CD4-positive, alpha-beta T cell treated with Interleukin-17A for 4 hours (primary cell): ENCODE measurements at regions not wholly inside any gene's neighbourhood (a gene's known extent, or its start where the extent isn't known, plus 50 kb on each side); places are given as distances from the start of the nearest gene placed in this dataset.
A peak's percentile ranks its signal among the peaks of the same experiment; 100 is the strongest.
"Not testable (repeated sequence)": the region's sequence is repeated elsewhere in the genome, so short reads cannot be mapped to it uniquely, and the experiment has no call there.

Experiments used
- DNase-seq: peaks from one replicate; pipeline ENCODE4 v3.0.0-alpha.2; 2020; ENCODE audit warnings: mixed read lengths

DNA sequence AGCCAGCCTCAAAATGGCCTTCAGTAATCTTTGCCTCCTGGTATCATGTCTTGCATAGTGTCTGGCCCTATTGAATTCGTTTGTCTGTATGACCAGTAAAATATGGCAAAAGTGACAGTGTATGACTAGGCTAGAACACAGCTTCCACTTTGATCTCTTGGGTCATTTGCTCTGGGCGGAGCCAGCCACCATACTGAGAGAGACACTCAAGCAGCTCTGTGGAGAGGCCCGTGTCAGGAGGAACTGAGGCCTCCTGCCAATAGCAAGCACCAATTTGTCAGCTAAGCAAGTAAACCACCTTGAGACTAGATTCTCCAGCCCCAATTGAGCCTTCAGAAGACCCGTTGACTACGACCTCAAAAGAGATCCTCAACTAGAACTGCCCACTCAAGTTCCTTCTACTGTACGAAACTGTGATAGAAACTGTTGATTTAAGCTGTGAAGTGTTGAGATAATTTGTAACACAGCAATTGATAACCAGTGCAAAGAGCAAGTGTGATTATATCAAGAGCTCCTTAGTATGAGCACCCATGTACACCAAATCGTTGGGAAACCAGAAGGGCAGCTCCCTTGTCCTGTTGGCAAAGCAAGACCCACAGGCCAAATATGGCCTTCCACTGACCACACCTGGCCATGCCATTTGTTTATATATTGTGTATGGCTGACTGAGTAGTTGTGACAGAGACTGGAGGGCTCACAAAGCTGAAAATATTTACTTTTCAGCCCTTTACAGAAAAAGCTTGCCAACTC, 52.7 kb upstream of the SERBP1 start:
- no peak for DNase-seq

DNA sequence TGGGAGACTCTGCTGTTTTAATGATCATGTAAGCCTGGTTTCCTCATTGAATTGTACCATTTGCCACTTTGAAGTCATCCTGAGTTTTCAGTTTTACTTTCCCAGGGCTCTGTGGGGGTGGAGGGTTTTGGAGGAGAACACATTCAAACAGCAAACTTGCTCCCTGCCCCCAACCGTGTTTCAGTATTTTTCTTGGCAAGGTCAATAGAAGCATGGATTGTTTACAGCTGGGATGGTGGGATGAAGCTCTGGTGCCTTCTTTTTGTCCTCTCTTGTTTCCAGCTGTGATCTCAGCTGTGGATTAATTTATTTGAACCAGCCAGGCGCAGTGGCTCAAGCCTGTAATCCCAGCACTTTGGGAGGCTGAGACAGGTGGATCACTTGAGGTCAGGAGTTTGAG, 54.3 kb upstream of the SERBP1 start:
- DNase-seq = no peak

DNA sequence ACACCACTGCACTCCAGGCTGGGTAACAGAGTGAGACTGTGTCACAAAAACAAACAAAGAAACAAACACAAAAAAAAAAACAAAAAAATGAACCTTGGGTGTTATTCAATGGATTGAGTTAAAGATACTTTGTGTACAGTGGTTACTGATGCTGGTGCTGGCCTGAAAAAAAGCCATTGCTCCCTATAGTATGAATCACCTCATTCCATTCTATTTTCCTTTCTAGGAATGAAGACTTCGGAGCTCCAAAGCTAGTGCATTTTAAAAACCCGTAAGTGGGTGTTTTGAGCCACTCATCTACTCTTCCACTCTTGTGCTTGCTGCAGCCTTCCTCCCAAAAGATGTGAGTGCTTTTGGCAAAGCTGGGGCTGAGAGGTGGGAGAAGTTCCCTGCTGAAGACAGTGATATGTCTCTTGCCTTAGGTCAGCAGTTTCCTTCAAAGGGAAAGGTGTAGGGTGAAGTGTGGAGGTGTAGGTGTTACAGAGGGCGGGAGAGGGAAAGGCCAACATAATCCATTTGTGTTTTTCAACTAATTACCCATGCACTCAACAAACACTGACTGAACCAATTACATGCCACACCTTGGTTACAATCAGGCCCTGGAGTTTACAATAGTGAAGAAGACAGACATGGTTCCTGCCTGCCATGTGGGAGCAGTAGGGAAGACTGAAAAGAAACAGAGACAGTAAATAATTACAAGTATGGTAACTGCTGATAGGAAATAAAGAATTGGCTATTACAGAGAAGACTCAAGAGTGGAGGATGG, 55.0 kb upstream of the SERBP1 start:
- DNase-seq = no peak

DNA sequence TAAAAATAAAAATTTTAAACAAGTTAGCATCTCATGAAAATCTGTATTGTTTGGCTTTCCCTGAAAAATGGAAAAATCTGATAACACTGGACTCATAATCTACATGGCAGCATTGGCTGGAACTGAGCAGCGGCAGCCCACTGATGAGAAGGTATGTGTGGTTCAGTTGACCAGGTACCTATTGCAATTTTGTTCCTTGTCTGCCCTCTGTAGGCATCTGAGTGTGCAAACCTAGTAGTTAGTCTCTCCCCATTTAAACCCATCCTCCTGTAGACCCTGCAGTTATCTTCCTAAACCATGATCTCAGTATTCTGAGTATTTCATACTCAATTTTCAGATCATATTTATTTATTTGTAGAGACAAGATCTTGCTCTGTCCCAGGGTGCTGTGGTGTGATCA, 59.4 kb upstream of the SERBP1 start:
- no peak for DNase-seq

DNA sequence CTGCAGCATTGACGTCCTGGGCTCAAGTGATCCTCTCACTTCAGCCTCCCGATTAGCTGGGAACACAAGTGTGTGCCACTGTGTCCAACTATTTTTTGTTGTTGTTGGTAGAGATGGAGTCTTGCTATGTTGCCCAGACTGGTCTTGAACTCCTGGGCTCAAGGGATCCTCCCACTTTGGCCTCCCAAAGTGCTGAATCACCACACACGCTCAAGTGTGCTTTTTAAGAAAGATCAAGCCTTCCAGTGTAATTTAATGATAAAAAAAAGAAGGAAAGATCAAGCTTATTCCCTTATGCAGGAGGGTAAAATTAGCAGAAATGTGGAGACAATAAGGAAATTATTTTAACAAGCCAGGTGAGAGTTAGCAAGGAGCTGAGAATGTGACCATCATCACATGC, 61.1 kb upstream of the SERBP1 start:
- DNase-seq = no peak

DNA sequence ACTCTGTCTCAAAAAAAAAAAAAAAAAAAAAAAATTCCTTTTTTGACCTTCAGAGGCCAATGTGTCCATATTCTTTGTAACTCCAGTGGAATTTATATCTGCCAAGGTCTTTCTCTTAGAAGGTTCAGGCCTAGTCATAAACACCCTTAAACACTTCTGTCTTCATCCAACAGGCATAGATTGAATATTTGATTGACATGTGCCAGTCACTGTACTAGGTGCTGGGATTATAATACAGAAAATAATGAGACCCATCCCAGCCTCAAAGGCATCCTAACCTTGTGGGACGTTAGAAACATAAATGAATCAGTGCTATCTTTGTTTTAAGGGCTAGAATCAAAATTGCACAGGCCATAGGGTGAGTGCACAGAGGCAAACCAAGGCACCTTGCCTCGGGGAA, 62.9 kb upstream of the SERBP1 start:
- DNase-seq = no peak

DNA sequence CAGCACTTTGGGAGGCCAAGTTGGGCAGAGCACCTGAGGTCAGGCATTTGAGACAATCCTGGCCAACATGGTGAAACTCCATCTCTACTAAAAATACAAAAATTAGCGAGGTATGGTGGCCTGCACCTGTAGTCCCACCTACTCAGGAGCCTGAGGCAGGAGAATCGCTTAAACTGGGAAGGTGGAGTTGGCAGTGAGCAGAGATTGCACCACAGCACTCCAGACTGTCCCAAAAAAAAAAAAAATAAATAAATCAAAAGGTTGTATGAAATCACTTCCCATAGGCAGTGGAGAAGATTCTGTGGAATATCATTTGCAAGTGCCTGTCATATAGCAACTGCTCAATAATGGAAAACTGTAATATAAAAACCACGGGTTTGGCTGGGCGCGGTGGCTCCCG, 65.1 kb upstream of the SERBP1 start:
- no peak for DNase-seq

DNA sequence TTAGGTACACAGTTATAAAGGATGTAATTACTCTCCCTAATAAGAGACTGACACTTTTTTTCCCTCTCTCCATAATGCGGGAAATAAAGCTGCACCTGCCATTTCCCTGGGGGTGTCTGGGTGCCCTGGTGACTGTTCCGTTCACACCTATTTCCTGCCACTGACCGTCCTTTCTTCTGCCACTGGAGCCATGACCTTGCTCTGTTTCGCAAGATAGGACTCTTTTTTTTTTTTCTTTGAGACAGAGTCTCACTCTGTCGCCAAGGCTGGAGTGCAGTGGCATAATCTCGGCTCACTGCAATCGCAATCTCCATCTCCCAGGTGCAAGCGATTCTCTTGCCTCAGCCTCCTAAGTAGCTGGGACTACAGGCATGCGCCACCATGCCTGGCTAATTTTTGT, 66.1 kb upstream of the SERBP1 start:
- DNase-seq = no peak

DNA sequence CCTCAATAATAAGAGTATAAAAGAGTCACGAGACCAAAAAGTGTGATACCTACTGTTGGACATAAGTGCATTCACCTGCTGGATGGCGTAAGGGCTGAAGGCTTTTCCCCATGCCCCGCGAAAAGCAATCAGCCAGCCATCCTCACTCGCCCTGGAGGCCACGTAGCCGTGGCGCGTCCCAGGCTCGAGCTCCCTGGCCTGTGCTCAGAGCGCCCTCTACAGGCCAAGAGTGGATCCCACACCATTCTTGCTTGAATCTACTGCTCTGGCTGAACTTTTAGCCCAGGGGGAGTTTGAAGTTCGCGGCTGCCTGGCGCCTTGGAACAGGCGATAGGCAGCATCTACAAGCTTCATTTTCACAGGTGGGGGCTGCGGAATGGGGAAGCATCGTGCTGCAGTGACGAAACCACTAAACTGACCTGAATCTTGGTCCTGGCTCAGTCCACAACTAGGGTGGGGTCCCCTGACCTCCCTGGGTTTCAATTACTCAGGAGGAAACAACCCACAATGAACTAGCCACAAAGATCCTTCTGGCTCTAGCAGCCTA, 70.3 kb upstream of the SERBP1 start:
- peak; percentile 87 for DNase-seq

DNA sequence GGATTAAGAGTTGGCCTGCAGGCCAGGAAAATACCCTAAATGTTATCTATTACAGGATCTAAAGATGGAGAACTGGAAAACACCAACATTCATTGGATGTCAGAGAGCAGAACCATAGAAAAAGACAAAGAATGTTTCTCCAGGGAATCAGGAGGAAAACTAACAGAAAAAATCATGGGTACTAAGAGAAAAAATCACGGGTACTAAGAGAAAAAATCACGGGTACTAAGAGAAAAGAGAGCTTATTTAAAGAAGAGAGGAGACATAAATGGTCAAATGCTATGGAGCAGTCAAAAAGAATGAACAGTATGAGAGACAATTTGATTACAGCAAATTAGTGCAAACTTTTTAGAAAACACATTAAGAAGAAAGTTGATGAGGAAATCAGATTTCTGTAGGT, 73.8 kb upstream of the SERBP1 start:
- no peak for DNase-seq

DNA sequence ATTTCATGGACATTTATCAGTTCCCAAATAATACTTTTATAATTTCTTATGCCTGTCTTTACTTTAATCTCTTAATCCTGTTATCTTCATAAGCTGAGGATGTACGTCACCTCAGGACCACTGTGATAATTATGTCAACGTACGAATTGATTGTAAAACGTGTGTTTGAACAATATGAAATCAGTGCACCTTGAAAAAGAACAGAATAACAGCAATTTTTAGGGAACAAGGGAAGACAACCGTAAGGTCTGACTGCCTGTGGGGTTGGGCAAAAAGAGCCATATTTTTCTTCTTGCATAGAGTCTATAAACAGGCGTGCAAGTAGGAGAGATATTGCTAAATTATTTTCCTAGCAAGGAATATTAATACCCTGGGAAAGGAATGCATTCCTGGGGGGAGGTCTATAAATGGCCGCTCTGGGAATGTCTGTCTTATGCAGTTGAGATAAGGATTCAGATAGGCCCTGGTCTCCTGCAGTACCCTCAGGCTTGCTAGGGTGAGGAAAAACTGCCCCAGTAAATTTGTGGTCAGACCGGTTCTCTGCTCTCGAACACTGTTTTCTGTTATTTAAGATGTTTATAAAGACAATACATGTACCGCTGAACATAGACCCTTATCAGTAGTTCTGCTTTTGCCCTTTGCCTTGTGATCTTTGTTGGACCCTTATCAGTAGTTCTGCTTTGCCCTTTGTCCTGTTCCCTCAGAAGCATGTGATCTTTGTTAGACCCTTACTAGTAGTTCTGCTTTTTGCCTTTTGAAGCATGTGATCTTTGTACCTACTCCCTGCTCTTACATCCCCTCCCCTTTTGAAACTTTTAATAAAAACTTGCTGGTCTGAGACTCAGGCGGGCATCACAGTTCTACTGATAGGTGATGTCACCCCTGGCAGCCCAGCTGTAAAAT, 83.4 kb upstream of the SERBP1 start:
- DNase-seq = not testable (repeated sequence)

DNA sequence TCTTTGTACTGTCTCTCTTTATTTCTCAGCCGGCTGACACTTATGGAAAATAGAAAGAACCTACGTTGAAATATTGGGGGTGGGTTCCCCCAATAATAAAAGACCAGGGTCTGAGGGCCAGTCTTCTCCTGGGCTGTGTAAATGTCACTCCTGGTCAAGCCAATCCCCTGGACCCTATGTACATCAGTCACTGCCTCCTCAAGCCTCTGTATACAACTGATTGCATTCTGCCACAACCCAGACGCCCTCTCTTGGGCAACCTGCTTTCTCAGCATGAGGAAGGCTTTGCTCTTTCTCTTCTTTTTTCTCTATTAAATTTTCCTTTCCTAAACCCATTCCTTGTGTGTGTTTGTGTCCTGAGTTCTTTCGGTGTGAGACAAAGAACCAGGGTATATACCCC, 84.1 kb upstream of the SERBP1 start:
- no peak for DNase-seq

DNA sequence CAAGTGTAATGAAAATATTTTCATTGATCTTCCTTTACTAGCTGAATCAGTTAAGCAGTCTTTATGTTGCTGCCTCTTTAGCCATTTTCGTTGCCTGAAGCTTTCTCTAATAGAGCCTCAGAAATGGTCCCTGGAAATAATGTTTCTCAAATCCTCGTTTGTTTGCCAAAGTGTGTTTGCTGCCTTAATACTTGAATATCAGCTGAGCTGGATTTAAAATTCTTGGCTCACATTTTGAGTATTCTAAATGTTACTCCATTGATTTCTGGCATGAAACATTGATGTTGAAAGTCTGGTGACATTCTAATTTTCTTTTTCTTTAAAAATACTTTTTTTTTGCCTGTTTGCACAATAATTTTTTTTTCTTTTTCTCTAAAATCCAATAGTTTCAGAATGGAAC, 84.6 kb upstream of the SERBP1 start:
- DNase-seq = no peak

DNA sequence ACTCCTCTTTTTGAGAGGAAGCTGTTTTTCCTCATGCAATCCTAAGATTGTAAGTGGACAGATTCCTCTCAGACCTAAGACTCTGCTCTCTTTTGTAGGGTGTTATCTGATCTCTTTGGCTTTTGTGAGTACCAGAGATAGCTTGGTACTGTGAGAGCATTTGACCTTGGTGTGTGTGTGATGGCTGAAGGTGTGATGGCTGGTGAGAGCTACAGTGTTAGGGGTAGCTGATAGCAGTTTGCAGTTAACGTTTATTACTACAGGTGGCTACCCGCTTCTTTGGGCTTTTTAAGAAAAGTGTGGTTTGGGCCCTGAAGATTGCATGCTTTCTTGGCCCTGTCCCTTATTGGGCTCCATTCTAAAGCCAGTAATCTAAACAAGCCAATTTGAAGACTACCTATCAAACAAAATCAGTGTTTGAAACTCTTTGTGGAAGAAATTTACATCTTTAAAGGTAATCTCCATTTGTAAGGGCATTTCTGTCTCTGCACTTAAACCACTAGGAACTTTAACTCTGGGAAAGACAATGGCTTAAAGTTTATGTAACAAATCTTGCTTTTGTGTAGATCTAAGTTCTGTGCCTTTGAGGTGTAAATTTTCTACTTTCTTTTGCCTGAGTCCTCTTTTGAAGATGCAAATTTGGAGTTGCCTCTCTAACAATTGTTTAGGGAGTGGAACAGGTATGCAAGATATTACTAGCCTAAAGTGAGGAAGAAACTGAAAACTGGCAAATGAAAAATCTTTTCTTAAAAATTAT, 85.3 kb upstream of the SERBP1 start:
- DNase-seq = no peak

DNA sequence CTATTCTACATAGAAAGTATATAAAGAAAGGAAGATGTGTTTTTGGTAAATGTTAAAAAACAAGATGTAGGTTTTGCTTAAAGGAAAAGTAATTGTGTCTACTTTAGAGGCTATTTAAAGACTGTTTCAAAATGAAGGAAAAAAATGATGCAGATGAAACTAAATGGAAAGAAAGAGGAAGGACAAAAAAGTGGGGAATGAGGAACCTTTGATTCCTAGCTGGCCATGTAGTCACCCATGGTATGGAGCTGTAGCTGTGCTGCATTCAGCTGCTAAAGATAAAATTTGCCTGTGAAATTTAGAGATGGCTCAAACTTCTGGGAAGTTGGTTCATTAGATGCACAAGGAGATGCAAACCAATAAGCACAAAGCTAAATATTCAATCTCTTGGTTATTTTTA, 86.8 kb upstream of the SERBP1 start:
- DNase-seq = no peak

DNA sequence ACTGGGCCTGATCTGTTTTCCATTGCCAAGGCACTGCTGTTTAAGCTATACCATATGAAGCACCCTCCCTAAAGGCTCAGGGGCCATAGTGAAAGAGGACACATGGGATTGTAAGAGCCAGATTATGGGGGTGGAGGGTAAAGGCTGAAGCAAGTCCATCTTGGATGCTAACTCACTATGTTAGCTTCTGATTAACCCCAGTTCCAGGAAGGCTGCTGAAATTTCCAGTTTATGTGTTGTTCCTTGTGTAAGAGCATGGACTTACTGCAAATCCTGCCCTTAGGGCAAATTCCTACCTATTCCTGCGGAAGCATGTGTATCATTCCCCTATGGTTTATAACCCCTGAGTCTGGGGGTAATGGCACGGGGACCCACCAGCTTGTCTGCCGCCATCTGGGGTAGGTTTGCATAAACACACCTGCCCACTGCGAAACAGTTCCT, 91.8 kb upstream of the SERBP1 start:
- no peak for DNase-seq

DNA sequence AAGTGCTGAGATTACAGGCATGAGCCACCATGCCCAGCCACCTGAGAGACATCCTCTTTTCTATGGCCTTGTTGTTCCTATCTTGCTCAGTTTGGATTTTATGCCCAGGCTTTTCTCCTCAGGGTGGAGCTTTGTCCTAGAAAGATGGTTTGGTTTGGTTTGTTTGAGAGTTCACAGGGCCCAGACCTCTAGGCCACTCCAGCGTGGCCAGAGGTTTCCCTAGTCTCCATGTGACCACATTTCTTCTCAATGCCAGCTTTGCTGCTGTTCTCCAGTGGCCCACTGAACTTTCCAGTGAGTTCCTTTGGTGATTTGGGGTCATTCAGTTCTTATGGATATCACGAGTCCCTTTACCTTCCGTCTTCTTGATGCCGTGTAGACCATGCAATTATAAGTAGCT, 92.6 kb upstream of the SERBP1 start:
- no peak for DNase-seq

DNA sequence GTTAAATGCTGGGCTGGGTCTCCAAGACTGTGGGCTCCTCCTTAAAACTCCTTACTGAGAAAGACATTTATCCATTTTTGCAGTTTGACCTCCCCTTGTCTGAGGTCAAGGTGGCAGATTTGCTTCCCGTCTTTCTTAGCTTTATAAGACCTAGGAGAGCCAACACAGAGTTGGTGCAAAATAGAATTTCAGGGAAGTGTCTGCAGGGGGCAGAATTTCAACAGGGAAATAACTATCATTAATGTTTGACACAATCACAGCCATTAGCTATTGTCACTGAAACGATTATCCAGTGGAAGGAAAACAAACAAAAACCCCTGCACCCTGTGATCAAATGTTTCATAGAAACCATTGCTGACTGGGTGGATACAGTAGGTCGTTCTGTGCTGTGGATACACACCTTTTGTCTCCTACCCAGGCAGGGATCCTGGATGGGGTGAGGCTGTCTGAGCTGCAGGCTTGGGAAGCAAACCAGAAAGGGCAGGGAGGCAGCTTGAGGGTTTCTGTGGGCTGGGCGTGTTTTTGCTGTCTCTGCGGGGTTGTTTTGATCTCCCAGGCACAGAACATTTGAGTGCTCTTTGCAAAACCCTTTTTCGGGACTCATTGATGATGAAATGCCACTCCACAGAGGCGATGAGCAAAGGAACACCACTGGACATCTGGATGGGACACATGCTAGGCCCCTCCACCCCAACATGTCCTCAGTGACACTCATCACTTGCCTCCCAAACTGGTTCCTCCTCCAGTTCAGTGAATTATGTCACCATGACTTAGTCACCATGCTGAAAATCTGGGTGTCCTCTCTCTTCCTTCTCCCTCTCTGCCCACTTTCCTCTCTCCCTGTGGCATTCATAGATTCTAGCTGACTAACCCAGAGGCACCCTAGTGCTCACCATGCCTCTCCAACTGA, 94.2 kb upstream of the SERBP1 start:
- DNase-seq = no peak

DNA sequence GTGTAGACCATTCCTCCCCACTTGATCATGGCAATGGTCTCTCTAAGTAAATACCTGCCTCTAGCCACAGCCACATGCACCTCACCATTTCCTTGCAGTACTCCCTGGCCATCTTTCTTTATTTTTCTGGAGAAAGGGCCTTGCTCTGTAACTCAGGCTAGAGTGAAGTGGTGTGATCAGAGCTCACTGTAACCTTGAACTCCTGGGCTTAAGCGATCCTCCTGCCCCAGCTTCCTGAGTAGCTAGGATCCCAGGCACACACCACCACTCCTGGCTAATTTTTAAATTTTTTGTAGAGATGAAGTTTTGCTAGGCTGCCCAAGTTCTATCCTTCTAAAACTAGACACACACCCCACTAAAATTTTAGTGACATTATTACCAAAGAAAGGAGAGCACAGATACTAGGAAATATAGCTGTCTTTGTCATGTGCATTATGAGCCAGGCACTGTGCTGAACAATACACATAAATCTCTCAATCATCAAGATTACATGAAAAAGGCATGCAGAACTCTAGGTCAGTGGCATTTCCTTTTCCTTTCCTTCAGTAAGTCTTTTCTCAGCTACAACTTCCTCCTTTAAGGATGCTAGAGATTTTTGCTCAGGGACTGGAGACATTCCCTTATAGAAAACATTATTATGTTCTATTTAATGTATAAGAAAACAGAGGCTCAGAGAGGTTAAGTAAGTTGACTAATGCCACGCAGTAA, 95.0 kb upstream of the SERBP1 start:
- no peak for DNase-seq

DNA sequence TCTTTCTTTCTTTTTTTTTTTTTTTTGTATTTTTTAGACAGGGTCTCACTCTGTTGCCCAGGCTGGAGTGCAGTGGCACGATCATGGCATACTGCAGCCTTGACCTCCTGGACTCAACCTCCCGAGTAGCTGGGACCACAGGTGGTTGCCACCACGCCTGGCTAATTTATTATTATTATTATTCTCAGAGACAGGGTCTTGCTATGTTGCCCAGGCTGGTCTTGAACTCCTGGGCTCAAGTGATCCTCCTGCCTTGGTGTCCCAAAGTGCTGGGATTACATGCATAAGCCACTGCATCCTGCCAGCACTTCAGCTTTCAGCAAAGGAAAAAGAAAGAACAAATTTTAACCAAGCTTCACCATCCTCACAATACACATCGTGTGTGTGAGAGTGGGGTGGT, 97.9 kb upstream of the SERBP1 start:
- DNase-seq = no peak

DNA sequence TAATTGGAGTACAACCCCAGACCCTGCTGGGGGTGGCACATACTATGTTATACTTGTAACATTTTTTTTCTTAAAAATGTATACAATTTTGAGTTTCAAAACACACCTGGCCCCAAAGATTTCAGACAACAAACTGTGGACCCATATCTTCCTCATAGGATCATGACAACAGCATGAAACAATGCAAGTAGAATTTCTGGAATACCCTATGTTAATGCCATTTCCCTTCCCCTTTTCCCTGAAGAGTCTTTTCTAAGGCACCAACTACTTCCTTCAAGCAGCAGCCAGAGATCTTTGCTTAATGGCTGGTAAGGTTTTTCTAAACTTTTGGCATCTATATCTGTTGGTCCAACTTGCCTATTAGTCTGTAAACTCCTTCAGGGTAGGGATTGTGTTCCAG, 99.9 kb upstream of the SERBP1 start:
- no peak for DNase-seq
